Neural cell (in vitro differentiated cells): ENCODE measurements at regions not wholly inside any gene's neighbourhood (a gene's known extent, or its start where the extent isn't known, plus 50 kb on each side); places are given as distances from the start of the nearest gene placed in this dataset.

ENCODE experiments used
- H2AFZ ChIP-seq: fragments of 200-600, 300-800 bp; sonication (generic), shearing (Covaris generic); 2 replicates; pipeline ENCODE4 v1.6.0; 2014; ENCODE audit warnings: low read depth, mild to moderate bottlenecking, antibody characterized with exemption, low read length, moderate library complexity
- H3F3A ChIP-seq: fragments of 200-600 bp; shearing (Covaris generic); 2 replicates; pipeline ENCODE4 v1.6.1; 2016; ENCODE audit warnings: mild to moderate bottlenecking, moderate library complexity, mixed read lengths, antibody characterized with exemption, low read length; ENCODE audit not compliant: insufficient read depth, poor library complexity, severe bottlenecking
- H3K27ac ChIP-seq: fragments of 200-600, 300-800 bp; sonication (generic), shearing (Covaris generic); 2 replicates; pipeline ENCODE4 v1.5.1; 2014; ENCODE audit warnings: mild to moderate bottlenecking, low read length, moderate library complexity
- H3K27me3 ChIP-seq: fragments of 300-800, 200-600 bp; sonication (generic), shearing (Covaris generic); 2 replicates; pipeline ENCODE4 v1.6.0; 2014; ENCODE audit warnings: mild to moderate bottlenecking, low read depth, low read length, moderate library complexity; ENCODE audit not compliant: insufficient read depth
- H3K36me3 ChIP-seq: fragments of 300-800, 200-600 bp; sonication (generic), shearing (Covaris generic); 2 replicates; pipeline ENCODE4 v1.5.1; 2014; ENCODE audit warnings: mild to moderate bottlenecking, antibody characterized with exemption, low read length, moderate library complexity; ENCODE audit not compliant: insufficient read depth
- H3K4me2 ChIP-seq: fragments of 300-800, 200-600 bp; sonication (generic), shearing (Covaris generic); 2 replicates; pipeline ENCODE4 v1.6.0; 2014; ENCODE audit warnings: mild to moderate bottlenecking, low read length
- H3K4me3 ChIP-seq: fragments of 300-800, 200-600 bp; sonication (generic), shearing (Covaris generic); 2 replicates; pipeline ENCODE4 v1.5.1; 2014; ENCODE audit warnings: mild to moderate bottlenecking, low read length, moderate library complexity
- H3K79me2 ChIP-seq: fragments of 200-600 bp; shearing (Covaris generic); replicated peaks from 2 replicates; pipeline ENCODE4 v1.6.0; 2014; ENCODE audit warnings: mild to moderate bottlenecking, low read length, moderate library complexity; ENCODE audit not compliant: insufficient read depth
- H3K9ac ChIP-seq: fragments of 300-800, 200-600 bp; sonication (generic), shearing (Covaris generic); 2 replicates; pipeline ENCODE4 v1.6.1; 2016; ENCODE audit warnings: mild to moderate bottlenecking, low read length, mixed read lengths
- H3K9me2 ChIP-seq: fragments of 200-600 bp; shearing (Covaris generic); 2 replicates; pipeline ENCODE4 v1.6.1; 2016; ENCODE audit warnings: mild to moderate bottlenecking, low read length, mixed read lengths; ENCODE audit not compliant: insufficient read depth
- H3K9me3 ChIP-seq: fragments of 200-600, 300-800 bp; sonication (generic), shearing (Covaris generic); 2 replicates; pipeline ENCODE4 v1.6.1; 2016; ENCODE audit warnings: mild to moderate bottlenecking, mixed run types, low read length, moderate library complexity, mixed read lengths
- H4K20me1 ChIP-seq: fragments of 200-600 bp; shearing (Covaris generic); 2 replicates; pipeline ENCODE4 v1.6.1; 2016; ENCODE audit warnings: mild to moderate bottlenecking, mixed run types; ENCODE audit not compliant: insufficient read depth
- CTCF ChIP-seq: fragments of 450-650 bp; IDR thresholded peaks from 2 replicates; pipeline ENCODE4 v1.5.1; 2014; ENCODE audit warnings: antibody characterized with exemption, mild to moderate bottlenecking, moderate library complexity; ENCODE audit not compliant: poor library complexity, severe bottlenecking
- EP300 ChIP-seq: fragments of 450-650 bp; conservative IDR thresholded peaks from 2 replicates; pipeline ENCODE4 v1.6.1; 2014; ENCODE audit warnings: antibody characterized with exemption, mild to moderate bottlenecking, moderate library complexity; ENCODE audit not compliant: poor library complexity, severe bottlenecking
- EZH2 ChIP-seq: fragments of 200-600, 300-800 bp; shearing (Covaris generic), sonication (generic); IDR thresholded peaks from 2 replicates; pipeline ENCODE4 v1.6.1; 2014; ENCODE audit warnings: antibody characterized with exemption, low read length, borderline replicate concordance, mild to moderate bottlenecking; ENCODE audit not compliant: insufficient read depth, poor library complexity, severe bottlenecking
- MXI1 ChIP-seq: fragments of 450-650 bp; conservative IDR thresholded peaks from 2 replicates; pipeline ENCODE4 v1.6.1; 2014; ENCODE audit warnings: antibody characterized with exemption, mild to moderate bottlenecking; ENCODE audit not compliant: poor library complexity, severe bottlenecking
- POLR2AphosphoS5 ChIP-seq: IDR thresholded peaks from 2 replicates; pipeline ENCODE4 v1.6.1; 2012
- RAD21 ChIP-seq: fragments of 450-650 bp; conservative IDR thresholded peaks from 2 replicates; pipeline ENCODE4 v1.6.1; 2014; ENCODE audit warnings: antibody characterized with exemption, mild to moderate bottlenecking, moderate library complexity
- SMC3 ChIP-seq: fragments of 450-650 bp; conservative IDR thresholded peaks from 2 replicates; pipeline ENCODE4 v1.6.1; 2014; ENCODE audit warnings: antibody characterized with exemption, mild to moderate bottlenecking, moderate library complexity; ENCODE audit not compliant: poor library complexity
- TAF1 ChIP-seq: IDR thresholded peaks from 2 replicates; pipeline ENCODE4 v1.6.1; 2012; ENCODE audit warnings: low read depth
- TF ChIP-seq, protein P1 (sequence below): IDR thresholded peaks from 2 replicates; pipeline ENCODE4 v1.6.1; 2012; ENCODE audit warnings: borderline replicate concordance

DNA sequence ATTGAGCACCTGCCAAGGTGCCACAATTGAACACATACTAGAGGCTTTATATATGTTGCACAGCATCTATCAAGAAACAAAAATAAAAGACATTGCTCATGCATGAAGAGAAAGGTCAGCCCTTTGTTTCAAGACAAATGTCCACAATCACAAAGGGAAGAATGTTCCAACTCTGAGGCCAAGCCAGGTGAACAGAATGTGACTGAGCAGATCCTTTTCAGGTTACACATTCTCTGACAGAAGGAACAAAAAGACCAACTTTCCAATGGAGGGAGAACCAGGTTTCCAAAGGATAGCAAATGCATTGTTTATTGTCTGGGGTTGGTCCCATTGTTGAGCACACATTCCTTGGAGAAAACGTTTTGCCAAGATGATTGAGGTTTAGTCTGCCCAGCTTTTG lies 50.2 kb upstream of the FAM174B start:
- TF ChIP-seq, protein P1, sequence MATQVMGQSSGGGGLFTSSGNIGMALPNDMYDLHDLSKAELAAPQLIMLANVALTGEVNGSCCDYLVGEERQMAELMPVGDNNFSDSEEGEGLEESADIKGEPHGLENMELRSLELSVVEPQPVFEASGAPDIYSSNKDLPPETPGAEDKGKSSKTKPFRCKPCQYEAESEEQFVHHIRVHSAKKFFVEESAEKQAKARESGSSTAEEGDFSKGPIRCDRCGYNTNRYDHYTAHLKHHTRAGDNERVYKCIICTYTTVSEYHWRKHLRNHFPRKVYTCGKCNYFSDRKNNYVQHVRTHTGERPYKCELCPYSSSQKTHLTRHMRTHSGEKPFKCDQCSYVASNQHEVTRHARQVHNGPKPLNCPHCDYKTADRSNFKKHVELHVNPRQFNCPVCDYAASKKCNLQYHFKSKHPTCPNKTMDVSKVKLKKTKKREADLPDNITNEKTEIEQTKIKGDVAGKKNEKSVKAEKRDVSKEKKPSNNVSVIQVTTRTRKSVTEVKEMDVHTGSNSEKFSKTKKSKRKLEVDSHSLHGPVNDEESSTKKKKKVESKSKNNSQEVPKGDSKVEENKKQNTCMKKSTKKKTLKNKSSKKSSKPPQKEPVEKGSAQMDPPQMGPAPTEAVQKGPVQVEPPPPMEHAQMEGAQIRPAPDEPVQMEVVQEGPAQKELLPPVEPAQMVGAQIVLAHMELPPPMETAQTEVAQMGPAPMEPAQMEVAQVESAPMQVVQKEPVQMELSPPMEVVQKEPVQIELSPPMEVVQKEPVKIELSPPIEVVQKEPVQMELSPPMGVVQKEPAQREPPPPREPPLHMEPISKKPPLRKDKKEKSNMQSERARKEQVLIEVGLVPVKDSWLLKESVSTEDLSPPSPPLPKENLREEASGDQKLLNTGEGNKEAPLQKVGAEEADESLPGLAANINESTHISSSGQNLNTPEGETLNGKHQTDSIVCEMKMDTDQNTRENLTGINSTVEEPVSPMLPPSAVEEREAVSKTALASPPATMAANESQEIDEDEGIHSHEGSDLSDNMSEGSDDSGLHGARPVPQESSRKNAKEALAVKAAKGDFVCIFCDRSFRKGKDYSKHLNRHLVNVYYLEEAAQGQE = no peak
- TF ChIP-seq SMC3 (no peak), POLR2AphosphoS5 (no peak), EZH2 (no peak), MXI1 (no peak), RAD21 (no peak), EP300 (no peak)
- H3K27ac ChIP-seq = no peak overlapping the region

DNA sequence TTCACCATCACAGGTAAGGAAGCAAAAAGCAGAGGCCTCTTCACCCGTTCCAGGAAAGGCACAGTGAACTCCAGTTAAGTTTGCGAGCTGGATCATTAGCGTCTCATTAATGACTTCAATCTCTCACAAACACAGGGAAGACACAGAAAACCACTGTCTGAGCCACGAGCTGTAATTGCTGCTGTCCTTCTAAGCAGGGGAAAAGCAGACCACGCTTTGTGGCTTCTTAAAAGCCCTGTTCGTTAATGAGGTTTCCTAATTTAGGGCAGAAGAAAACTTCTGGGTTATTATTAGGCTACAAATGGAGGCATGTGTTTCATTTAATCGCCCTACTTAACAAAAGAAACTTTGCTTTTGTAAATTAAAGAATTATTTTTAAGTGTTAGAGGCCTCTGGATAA lies 50.6 kb upstream of the FAM174B start:
- Histone ChIP-seq H3K79me2 (no peaks in the 10 kb centered on the region), H3K4me3 (no peak overlapping the region), H4K20me1 (no peaks in the 10 kb centered on the region), H3K9me3 (no peaks in the 10 kb centered on the region), H3K36me3 (no peaks in the 10 kb centered on the region), H3K9ac (no peak overlapping the region), H3K4me2 (no peak overlapping the region), H2AFZ (no peak overlapping the region), H3F3A (no peaks in the 10 kb centered on the region), H3K27ac (no peak overlapping the region), H3K27me3 (no peaks in the 10 kb centered on the region), H3K9me2 (no peaks in the 10 kb centered on the region)
- TF ChIP-seq POLR2AphosphoS5 (no peak), CTCF (no peak), SMC3 (no peak), RAD21 (no peak), EP300 (no peak), MXI1 (no peak), TAF1 (no peak), EZH2 (no peak)
- TF ChIP-seq, protein P1 = no peak

More for the DNA sequence above, 50.2 kb upstream of the FAM174B start:
- H3F3A ChIP-seq = no peaks in the 10 kb centered on the region
- H3K9me3 ChIP-seq = no peaks in the 10 kb centered on the region
- H3K4me3 ChIP-seq = no peak overlapping the region
- H3K79me2 ChIP-seq = no peaks in the 10 kb centered on the region
- H3K36me3 ChIP-seq = no peaks in the 10 kb centered on the region
- H3K9ac ChIP-seq = no peak overlapping the region
- no peak overlapping the region for H2AFZ ChIP-seq
- H3K4me2 ChIP-seq = no peak overlapping the region
- H3K27me3 ChIP-seq = no peaks in the 10 kb centered on the region
- no peaks in the 10 kb centered on the region for H3K9me2 ChIP-seq
- H4K20me1 ChIP-seq = no peaks in the 10 kb centered on the region
